BLaER1 (cell line): ENCODE measurements at regions not wholly inside any gene's neighbourhood (a gene's known extent, or its start where the extent isn't known, plus 50 kb on each side); places are given as distances from the start of the nearest gene placed in this dataset.

Experiments used
- H3K27ac ChIP-seq: shearing (Covaris generic); formaldehyde crosslinking; 2 replicates; pipeline ENCODE4 v1.8.1; 2022
- H3K27me3 ChIP-seq: shearing (Covaris generic); formaldehyde crosslinking; 2 replicates; pipeline ENCODE4 v1.8.1; 2022
- H3K36me3 ChIP-seq: shearing (Covaris generic); formaldehyde crosslinking; 2 replicates; pipeline ENCODE4 v1.8.1; 2022
- H3K4me1 ChIP-seq: shearing (Covaris generic); formaldehyde crosslinking; 2 replicates; pipeline ENCODE4 v1.8.1; 2022
- H3K4me2 ChIP-seq: shearing (Covaris generic); formaldehyde crosslinking; 2 replicates; pipeline ENCODE4 v1.8.1; 2022
- H3K4me3 ChIP-seq: shearing (Covaris generic); formaldehyde crosslinking; 2 replicates; pipeline ENCODE4 v1.8.1; 2022
- H3K9ac ChIP-seq: shearing (Covaris generic); formaldehyde crosslinking; 2 replicates; pipeline ENCODE4 v1.8.1; 2022
- H3K9me3 ChIP-seq: shearing (Covaris generic); formaldehyde crosslinking; 2 replicates; pipeline ENCODE4 v1.8.1; 2022
- H4K20me1 ChIP-seq: shearing (Covaris generic); formaldehyde crosslinking; 2 replicates; pipeline ENCODE4 v1.8.1; 2022
- Cebpa-rat ChIP-seq: shearing (Covaris generic); IDR thresholded peaks from 2 replicates; pipeline ENCODE4 v1.8.1; 2022

DNA sequence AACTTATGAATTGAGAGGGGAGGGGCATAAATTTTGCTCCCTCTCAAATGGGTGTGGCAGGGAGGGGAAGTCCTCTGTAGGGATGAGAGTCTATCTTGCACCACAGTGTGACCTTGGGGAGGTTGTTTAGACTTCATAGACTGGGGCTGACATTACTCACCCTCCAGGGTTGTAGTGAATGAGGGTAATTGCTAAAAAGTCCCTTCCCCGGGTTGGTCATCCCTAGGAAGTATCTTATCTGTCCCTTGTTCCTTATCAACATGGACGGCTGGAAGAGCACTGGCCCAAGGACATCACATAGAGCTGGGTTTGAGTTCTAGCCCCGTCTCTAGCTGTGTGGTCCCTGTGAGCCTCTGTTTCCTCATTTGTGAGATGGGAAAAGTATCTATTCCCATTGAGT is 52.4 kb upstream of the SLC2A1 start:
- no peak overlapping the region for H3K27ac ChIP-seq
- H3K4me3 ChIP-seq = no peak overlapping the region
- H3K4me1 ChIP-seq = peaks cover 9% of the 10 kb centered on the region; the same call in 1 of the 2 replicates
- no peaks in the 10 kb centered on the region for H3K36me3 ChIP-seq
- no peak overlapping the region for H3K4me2 ChIP-seq
- TF ChIP-seq Cebpa-rat = no peak
- no peaks in the 10 kb centered on the region for H3K9me3 ChIP-seq
- H4K20me1 ChIP-seq = no peaks in the 10 kb centered on the region
- no peaks in the 10 kb centered on the region for H3K27me3 ChIP-seq
- no peak overlapping the region for H3K9ac ChIP-seq

DNA sequence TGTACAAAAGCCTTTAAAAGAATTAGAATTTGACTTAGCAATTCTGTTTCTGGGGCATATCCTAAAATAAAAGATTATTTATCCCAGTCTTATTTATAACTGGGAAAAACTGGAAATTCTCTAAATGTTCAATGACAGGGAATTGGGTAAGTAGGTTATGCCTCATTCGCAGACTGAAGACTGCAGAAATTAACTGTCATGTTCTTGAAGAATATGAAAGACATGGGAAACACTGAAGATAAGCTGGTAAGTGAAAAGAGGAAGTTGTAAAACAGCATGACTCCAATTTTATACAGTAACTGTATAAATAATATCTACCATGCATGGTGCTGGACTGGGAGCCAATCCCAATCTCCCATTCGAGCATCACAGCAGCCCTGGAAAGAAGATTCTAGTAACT is 50.6 kb upstream of the SLC2A1 start:
- no peak overlapping the region for H3K9ac ChIP-seq
- no peak overlapping the region for H3K27ac ChIP-seq
- no peaks in the 10 kb centered on the region for H3K27me3 ChIP-seq
- TF ChIP-seq Cebpa-rat = no peak
- peaks cover 9% of the 10 kb centered on the region; the same call in 1 of the 2 replicates for H3K4me1 ChIP-seq
- H3K36me3 ChIP-seq = no peaks in the 10 kb centered on the region
- no peaks in the 10 kb centered on the region for H3K9me3 ChIP-seq
- H3K4me2 ChIP-seq = no peak overlapping the region
- H4K20me1 ChIP-seq = no peaks in the 10 kb centered on the region
- H3K4me3 ChIP-seq = no peak overlapping the region

- no peak for TF ChIP-seq Cebpa-rat
- Histone ChIP-seq H4K20me1 (no peaks in the 10 kb centered on the region), H3K9ac (no peak overlapping the region), H3K4me2 (no peak overlapping the region), H3K27me3 (no peaks in the 10 kb centered on the region), H3K4me1 (peaks cover 9% of the 10 kb centered on the region; the same call in 1 of the 2 replicates), H3K4me3 (no peak overlapping the region), H3K36me3 (no peaks in the 10 kb centered on the region), H3K9me3 (no peaks in the 10 kb centered on the region), H3K27ac (no peak overlapping the region)
Measured at GRCh38 chr1:43008115-43009060, 49.7 kb upstream of the SLC2A1 start.
